DOHH2 (cell line): ENCODE measurements at regions not wholly inside any gene's neighbourhood (a gene's known extent, or its start where the extent isn't known, plus 50 kb on each side); places are given as distances from the start of the nearest gene placed in this dataset.
"Not testable (repeated sequence)": the region's sequence is repeated elsewhere in the genome, so short reads cannot be mapped to it uniquely, and the experiment has no call there.

Source experiments
- H3F3A ChIP-seq: fragments of 200-600 bp; sonication (generic), shearing (Covaris generic); 2 replicates; pipeline ENCODE4 v1.6.0; 2016; ENCODE audit warnings: antibody characterized with exemption, mild to moderate bottlenecking; ENCODE audit not compliant: control insufficient read depth, insufficient read depth
- H3K27ac ChIP-seq: fragments of 200-600 bp; sonication (generic); 2 replicates; pipeline ENCODE4 v1.5.1; 2014; ENCODE audit warnings: low read depth, mild to moderate bottlenecking, low read length, moderate library complexity
- H3K27me3 ChIP-seq: fragments of 200-600 bp; sonication (generic); 2 replicates; pipeline ENCODE4 v1.6.1; 2014; ENCODE audit warnings: mild to moderate bottlenecking, low read length, mixed read lengths; ENCODE audit not compliant: control insufficient read depth
- H3K36me3 ChIP-seq: fragments of 200-600 bp; sonication (generic); 2 replicates; pipeline ENCODE4 v1.6.1; 2014; ENCODE audit warnings: mild to moderate bottlenecking, low read length, moderate library complexity, mixed read lengths; ENCODE audit not compliant: control insufficient read depth
- H3K4me1 ChIP-seq: fragments of 200-600 bp; sonication (generic); 2 replicates; pipeline ENCODE4 v1.6.1; 2014; ENCODE audit warnings: mild to moderate bottlenecking, low read length, mixed read lengths; ENCODE audit not compliant: control insufficient read depth
- H3K4me2 ChIP-seq: fragments of 200-600 bp; sonication (generic); 2 replicates; pipeline ENCODE4 v1.6.0; 2014; ENCODE audit warnings: mild to moderate bottlenecking, low read length, moderate library complexity
- H3K4me3 ChIP-seq: fragments of 200-600 bp; sonication (generic); 2 replicates; pipeline ENCODE4 v1.5.1; 2014; ENCODE audit warnings: mild to moderate bottlenecking, low read length, mixed read lengths
- H3K79me2 ChIP-seq: fragments of 200-600 bp; sonication (generic); 2 replicates; pipeline ENCODE4 v1.6.1; 2014; ENCODE audit warnings: mild to moderate bottlenecking, low read length, mixed read lengths; ENCODE audit not compliant: control insufficient read depth
- H3K9me2 ChIP-seq: fragments of 200-600 bp; sonication (generic); replicated peaks from 2 replicates; pipeline ENCODE4 v1.6.1; 2014; ENCODE audit warnings: mild to moderate bottlenecking, low read length, mixed read lengths; ENCODE audit not compliant: control insufficient read depth
- H3K9me3 ChIP-seq: fragments of 200-600 bp; sonication (generic); 2 replicates; pipeline ENCODE4 v1.6.1; 2014; ENCODE audit warnings: antibody characterized with exemption, low read length, mixed read lengths; ENCODE audit not compliant: control insufficient read depth, insufficient read depth
- H4K20me1 ChIP-seq: fragments of 200-600 bp; sonication (generic); 2 replicates; pipeline ENCODE4 v1.6.0; 2014; ENCODE audit warnings: low read depth, mild to moderate bottlenecking, antibody characterized with exemption, low read length, moderate library complexity; ENCODE audit not compliant: control insufficient read depth, insufficient read depth
- CTCF ChIP-seq: fragments of 200-600 bp; sonication (generic); IDR thresholded peaks from one replicate; pipeline ENCODE4 v1.5.1; 2014; ENCODE audit warnings: antibody characterized with exemption, mild to moderate bottlenecking, low read depth, low read length; ENCODE audit not compliant: poor library complexity, severe bottlenecking
- EZH2phosphoT487 ChIP-seq: fragments of 200-600 bp; sonication (generic); IDR thresholded peaks from 2 replicates; pipeline ENCODE4 v1.6.1; 2017; ENCODE audit warnings: borderline replicate concordance, mild to moderate bottlenecking, antibody characterized with exemption, low read length, moderate library complexity, mixed read lengths

GRCh38 chr11:13216019-13216710, 61.4 kb upstream of the BMAL1 start:
- no peak overlapping the region for H3K4me2 ChIP-seq
- no peaks in the 10 kb centered on the region for H3F3A ChIP-seq
- H4K20me1 ChIP-seq, result no peaks in the 10 kb centered on the region
- H3K4me3 ChIP-seq, result no peak overlapping the region
- H3K27me3 ChIP-seq, result 0 out of 2 replicates have a peak, but pooled peaks cover 2% of the 10 kb centered on the region
- no peak overlapping the region for H3K27ac ChIP-seq
- H3K36me3 ChIP-seq, result no peaks in the 10 kb centered on the region
- no peaks in the 10 kb centered on the region for H3K9me3 ChIP-seq
- no peaks in the 10 kb centered on the region for H3K4me1 ChIP-seq
- H3K9me2 ChIP-seq, result no peaks in the 10 kb centered on the region
- TF ChIP-seq CTCF (no peak), EZH2phosphoT487 (no peak)
- H3K79me2 ChIP-seq, result no peaks in the 10 kb centered on the region

DNA sequence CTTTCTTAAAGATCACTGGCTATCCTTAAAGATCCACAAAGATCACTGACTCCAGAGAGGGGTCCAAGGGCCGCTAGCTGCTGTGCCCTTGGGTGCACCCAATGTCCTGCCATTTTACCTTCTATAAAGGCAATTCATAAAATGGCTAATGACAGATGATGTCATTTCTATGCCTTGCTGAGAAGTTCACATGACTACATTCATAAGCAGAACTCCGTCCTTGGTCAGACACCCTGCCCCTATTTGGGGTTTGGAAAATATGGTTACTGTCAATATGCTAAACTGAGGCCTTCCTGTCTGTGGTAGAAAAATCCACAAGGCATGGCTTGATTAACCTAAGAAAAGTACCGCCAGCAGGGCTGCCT, 60.9 kb upstream of the BMAL1 start:
- H3K4me2 ChIP-seq, result no peak overlapping the region
- no peaks in the 10 kb centered on the region for H3F3A ChIP-seq
- no peaks in the 10 kb centered on the region for H3K36me3 ChIP-seq
- no peaks in the 10 kb centered on the region for H3K4me1 ChIP-seq
- H3K4me3 ChIP-seq, result no peak overlapping the region
- H3K9me3 ChIP-seq, result no peaks in the 10 kb centered on the region
- no peaks in the 10 kb centered on the region for H3K79me2 ChIP-seq
- no peaks in the 10 kb centered on the region for H4K20me1 ChIP-seq
- no peak overlapping the region for H3K27ac ChIP-seq
- H3K9me2 ChIP-seq, result no peaks in the 10 kb centered on the region
- TF ChIP-seq CTCF, result no peak
- TF ChIP-seq EZH2phosphoT487, result no peak
- H3K27me3 ChIP-seq, result 0 out of 2 replicates have a peak, but pooled peaks cover under 1% of the 10 kb centered on the region

DNA sequence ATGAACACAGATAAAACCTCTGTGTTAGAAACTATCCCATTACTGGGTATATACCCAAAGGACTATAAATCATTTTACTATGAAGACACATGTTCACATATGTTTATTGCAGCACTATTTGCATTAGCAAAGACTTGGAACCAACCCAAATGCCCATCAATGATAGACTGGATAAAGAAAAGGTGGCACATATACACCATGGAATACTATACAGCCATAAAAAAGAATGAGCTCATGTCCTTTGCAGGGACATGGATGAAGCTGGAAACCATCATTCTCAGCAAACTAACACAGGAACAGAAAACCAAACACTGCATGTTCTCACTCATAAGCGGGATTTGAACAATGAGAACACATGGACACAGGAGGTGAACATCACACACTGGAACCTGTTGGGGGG, 58.9 kb upstream of the BMAL1 start:
- H3K27me3 ChIP-seq, H4K20me1 ChIP-seq, H3K36me3 ChIP-seq, H3F3A ChIP-seq, H3K4me1 ChIP-seq, H3K27ac ChIP-seq, H3K9me3 ChIP-seq, H3K9me2 ChIP-seq, H3K79me2 ChIP-seq, H3K4me2 ChIP-seq, H3K4me3 ChIP-seq: not testable (repeated sequence)

DNA sequence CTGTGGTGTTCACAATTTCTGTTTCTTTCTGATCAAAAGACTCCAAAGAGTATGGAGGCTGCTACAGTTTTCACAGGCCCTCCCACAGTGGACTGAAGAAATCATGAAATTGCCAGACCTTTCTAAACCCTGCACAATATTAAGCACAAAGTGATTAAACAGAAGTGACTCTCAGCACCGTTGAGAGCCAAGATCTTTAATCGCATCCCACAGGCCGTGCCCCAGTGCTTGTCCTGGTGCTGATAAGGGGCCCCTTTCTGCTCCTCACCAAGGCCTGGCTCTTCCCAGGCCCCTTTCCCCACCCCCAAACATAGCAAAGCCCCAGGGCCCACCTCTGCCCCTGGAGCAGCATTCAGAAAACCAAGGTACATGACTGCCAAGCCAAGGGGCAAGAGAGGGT, 57.4 kb upstream of the BMAL1 start:
- Histone ChIP-seq H3K9me3 (no peaks in the 10 kb centered on the region), H4K20me1 (no peaks in the 10 kb centered on the region), H3K4me1 (no peaks in the 10 kb centered on the region), H3K27me3 (no peaks in the 10 kb centered on the region), H3K36me3 (no peaks in the 10 kb centered on the region), H3F3A (no peaks in the 10 kb centered on the region), H3K4me2 (no peak overlapping the region), H3K27ac (no peak overlapping the region), H3K79me2 (no peaks in the 10 kb centered on the region), H3K4me3 (no peak overlapping the region), H3K9me2 (no peaks in the 10 kb centered on the region)
- TF ChIP-seq CTCF (no peak), EZH2phosphoT487 (no peak)
